GM12878 (cell line): ENCODE measurements at regions not wholly inside any gene's neighbourhood (a gene's known extent, or its start where the extent isn't known, plus 50 kb on each side); places are given as distances from the start of the nearest gene placed in this dataset.

Experiments used
- ATAC-seq: fragments of 200-7000 bp; cut with Tn5 transposase; 3 replicates; pipeline ENCODE4 v1.9.1; 2020; ENCODE audit warnings: mild to moderate bottlenecking, moderate library complexity
- BruUV-seq: library from RNA; stranded (reverse); fragments of 400-500 nt; replicated peaks from 2 replicates; lab custom pipeline; 2021; lab: Mats Ljungman, UMichigan
- CTCF ChIA-PET: fragments of 300-600 bp; sonication (Branson Sonifier 250); formaldehyde crosslinking; extraction: SDS; loops from one replicate; lab custom pipeline; 2021; ENCODE audit warnings: inconsistent platforms; lab: Yijun Ruan, JAX
- POLR2A ChIA-PET: fragments of 350-600 bp; formaldehyde crosslinking; extraction: SDS; loops from one replicate; lab custom pipeline; 2021; ENCODE audit warnings: inconsistent platforms; lab: Charles Lee
- RAD21 ChIA-PET: fragments of 300-600 bp; sonication (Branson Sonifier 250); formaldehyde crosslinking; loops from one replicate; lab custom pipeline; 2023; ENCODE audit warnings: antibody characterized with exemption; ENCODE audit not compliant: unreplicated experiment; lab: Charles Lee
- SMC1A ChIA-PET: fragments of 300-600 bp; sonication (Branson Sonifier 250); formaldehyde crosslinking; loops from one replicate; lab custom pipeline; 2023; ENCODE audit not compliant: unreplicated experiment, uncharacterized antibody; lab: Charles Lee
- DNase-seq: peaks from one replicate; pipeline ENCODE4 v3.0.0-alpha.2; 2011; ENCODE audit warnings: low read depth, low spot score
- FAIRE-seq: peaks from 3 replicates; lab custom pipeline; 2011; peaks lifted over from hg19 to GRCh38; lab: Jason Lieb, UNC
- H2AFZ ChIP-seq: 2 replicates; pipeline ENCODE4 v1.6.0; 2011; ENCODE audit warnings: low read depth, low read length, control low read depth; ENCODE audit not compliant: control insufficient read depth
- H3K27ac ChIP-seq: 2 replicates; pipeline ENCODE4 v1.5.1; 2011; ENCODE audit warnings: control low read depth; ENCODE audit not compliant: control insufficient read depth, insufficient read depth
- H3K27me3 ChIP-seq, 2 experiments: replicated peaks in 1 of 2; 2 replicates each; pipeline versions ENCODE4 v1.6.0 to v1.6.1; 2011; ENCODE audit warnings: low read length in 1 of 2; ENCODE audit not compliant: control insufficient read depth in 2 of 2, insufficient read depth in 2 of 2
- H3K36me3 ChIP-seq, 2 experiments: 2 replicates each; pipeline ENCODE4 v1.5.1; 2011; ENCODE audit warnings: low read length in 1 of 2; ENCODE audit not compliant: control insufficient read depth in 2 of 2, insufficient read depth in 2 of 2
- H3K4me1 ChIP-seq: 2 replicates; pipeline ENCODE4 v1.6.1; 2011; ENCODE audit warnings: mild to moderate bottlenecking, low read length, moderate library complexity, mixed read lengths; ENCODE audit not compliant: control insufficient read depth, insufficient read depth
- H3K4me2 ChIP-seq: 2 replicates; pipeline ENCODE4 v1.6.0; 2011; ENCODE audit warnings: control low read depth; ENCODE audit not compliant: control insufficient read depth, insufficient read depth
- H3K4me3 ChIP-seq: fragments of 200-600 bp; sonication (generic); 2 replicates; pipeline ENCODE4 v1.5.1; 2016
- H3K79me2 ChIP-seq: 2 replicates; pipeline ENCODE4 v1.6.0; 2011; ENCODE audit warnings: low read length; ENCODE audit not compliant: control insufficient read depth, insufficient read depth
- H3K9ac ChIP-seq: 2 replicates; pipeline ENCODE4 v1.8.0; 2011; ENCODE audit warnings: low read length, control low read depth, mixed read lengths; ENCODE audit not compliant: control insufficient read depth, insufficient read depth
- H3K9me3 ChIP-seq: replicated peaks from 3 replicates; pipeline ENCODE4 v1.5.1; 2011; ENCODE audit warnings: mild to moderate bottlenecking, low read length; ENCODE audit not compliant: control insufficient read depth, insufficient read depth
- H4K20me1 ChIP-seq: 2 replicates; pipeline ENCODE4 v1.6.0; 2011; ENCODE audit not compliant: control insufficient read depth, insufficient read depth
- JUNB ChIP-seq: IDR thresholded peaks from 2 replicates; pipeline ENCODE4 v1.6.1; 2016; ENCODE audit warnings: antibody characterized with exemption, mild to moderate bottlenecking
- NFYB ChIP-seq: IDR thresholded peaks from 2 replicates; pipeline ENCODE4 v1.6.1; 2011; ENCODE audit warnings: low read depth, mild to moderate bottlenecking, low read length, improper control_type of control experiment, moderate library complexity; ENCODE audit not compliant: insufficient read depth
- NR2F1 ChIP-seq: fragments of 450-650 bp; conservative IDR thresholded peaks from 2 replicates; pipeline ENCODE4 v1.6.1; 2017; ENCODE audit warnings: mild to moderate bottlenecking
- PAX8 ChIP-seq: fragments of 450-650 bp; IDR thresholded peaks from 2 replicates; pipeline ENCODE4 v1.6.1; 2017; ENCODE audit warnings: mild to moderate bottlenecking, moderate library complexity
- ZBTB11 ChIP-seq: fragments of 450-650 bp; formaldehyde crosslinking; IDR thresholded peaks from 2 replicates; pipeline ENCODE4 v1.5.0; 2022; ENCODE audit warnings: mild to moderate bottlenecking, missing genetic modification characterization
- WGBS: methylation state at CpG from one replicate; pipeline ENCODE4 v1.1.6; 2016; ENCODE audit warnings: low lambda C conversion rate; ENCODE audit not compliant: insufficient replicate concordance, insufficient coverage; ENCODE audit errors: missing lambda C conversion rate; 5-methylcytosine and 5-hydroxymethylcytosine counted together
- in situ Hi-C: fragments of 300-500 bp; cut with MboI; formaldehyde crosslinking; loops from 9 replicates; pipeline ENCODE4 v1.14.3; 2018; ENCODE audit warnings: mixed read lengths
- intact Hi-C: fragments of 100-400 bp; cut with micrococcal nuclease; formaldehyde crosslinking; loops from one replicate; pipeline ENCODE4 v1.14.2; 2022; ENCODE audit not compliant: unreplicated experiment
- TF ChIP-seq, protein P1 (sequence below): IDR thresholded peaks from 2 replicates; pipeline ENCODE4 v1.6.1; 2011; ENCODE audit warnings: low read depth, low read length, improper control_type of control experiment, borderline replicate concordance
- TF ChIP-seq, protein P2 (sequence below): fragments of 450-650 bp; IDR thresholded peaks from 2 replicates; pipeline ENCODE4 v1.6.1; 2017; ENCODE audit warnings: borderline replicate concordance

DNA sequence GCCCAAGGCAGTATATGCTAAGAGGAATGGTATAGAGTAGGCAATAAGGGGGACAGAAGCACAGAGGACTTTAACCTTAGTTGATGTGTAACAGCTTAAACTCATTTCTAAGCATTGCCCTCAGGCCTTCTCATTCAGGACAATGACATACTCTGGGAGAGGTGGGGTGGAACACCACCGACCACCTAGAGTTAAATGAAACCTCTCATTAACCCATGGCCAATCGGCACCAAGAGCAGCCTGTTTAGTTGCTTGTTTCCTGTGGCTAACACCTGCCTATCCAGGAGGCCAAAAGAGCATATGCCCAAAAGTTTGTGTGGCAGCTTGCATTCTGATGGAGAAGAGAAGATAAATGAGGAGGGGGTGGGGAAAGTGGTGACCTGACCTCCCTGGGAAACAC, 50.0 kb downstream of the PABIR2 start:
- Histone ChIP-seq H3K27ac (no peak overlapping the region), H3K79me2 (no peaks in the 10 kb centered on the region), H3K4me1 (0 out of 2 replicates have a peak, but pooled peaks cover 3% of the 10 kb centered on the region), H3K9me3 (no peaks in the 10 kb centered on the region), H3K36me3 (no peaks in the 10 kb centered on the region), H3K27me3 (no peaks in the 10 kb centered on the region), H4K20me1 (no peaks in the 10 kb centered on the region), H3K9ac (no peak overlapping the region), H2AFZ (no peak overlapping the region), H3K4me2 (no peak overlapping the region), H3K4me3 (no peak overlapping the region)
- in situ Hi-C loops, result no loop called here
- WGBS, result 34% methylated on average over 2 of the region's 2 CpGs
- no peak for FAIRE-seq
- RAD21 ChIA-PET, result interaction anchor here (1.1 kb wide), 1 partner anchor 10 kb away, joined by 3 read pairs; no protein-coding TSS in a partner anchor
- peak; percentile 65 for ATAC-seq
- TF ChIP-seq PAX8 (no peak), ZBTB11 (CRISPR knock-in tag) (no peak), NR2F1 (peak; percentile 43; the same call in 1 of the 2 replicates), NFYB (0 out of 2 replicates have a peak, but pooled peaks have one; percentile 12), JUNB (no peak)
- TF ChIP-seq, protein P1, sequence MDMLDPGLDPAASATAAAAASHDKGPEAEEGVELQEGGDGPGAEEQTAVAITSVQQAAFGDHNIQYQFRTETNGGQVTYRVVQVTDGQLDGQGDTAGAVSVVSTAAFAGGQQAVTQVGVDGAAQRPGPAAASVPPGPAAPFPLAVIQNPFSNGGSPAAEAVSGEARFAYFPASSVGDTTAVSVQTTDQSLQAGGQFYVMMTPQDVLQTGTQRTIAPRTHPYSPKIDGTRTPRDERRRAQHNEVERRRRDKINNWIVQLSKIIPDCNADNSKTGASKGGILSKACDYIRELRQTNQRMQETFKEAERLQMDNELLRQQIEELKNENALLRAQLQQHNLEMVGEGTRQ, result no peak
- TF ChIP-seq, protein P2, sequence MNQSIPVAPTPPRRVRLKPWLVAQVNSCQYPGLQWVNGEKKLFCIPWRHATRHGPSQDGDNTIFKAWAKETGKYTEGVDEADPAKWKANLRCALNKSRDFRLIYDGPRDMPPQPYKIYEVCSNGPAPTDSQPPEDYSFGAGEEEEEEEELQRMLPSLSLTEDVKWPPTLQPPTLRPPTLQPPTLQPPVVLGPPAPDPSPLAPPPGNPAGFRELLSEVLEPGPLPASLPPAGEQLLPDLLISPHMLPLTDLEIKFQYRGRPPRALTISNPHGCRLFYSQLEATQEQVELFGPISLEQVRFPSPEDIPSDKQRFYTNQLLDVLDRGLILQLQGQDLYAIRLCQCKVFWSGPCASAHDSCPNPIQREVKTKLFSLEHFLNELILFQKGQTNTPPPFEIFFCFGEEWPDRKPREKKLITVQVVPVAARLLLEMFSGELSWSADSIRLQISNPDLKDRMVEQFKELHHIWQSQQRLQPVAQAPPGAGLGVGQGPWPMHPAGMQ, result no peak
- SMC1A ChIA-PET, result interaction anchor here (1.0 kb wide), 1 partner anchor 17 kb away, joined by 3 read pairs; no protein-coding TSS in a partner anchor
- POLR2A ChIA-PET, result interaction anchor here (0.8 kb wide), 1 partner anchor 16 kb away, joined by 3 read pairs; no protein-coding TSS in a partner anchor
- BruUV-seq, result no TSS peak
- intact Hi-C loops, result no loop called here
- CTCF ChIA-PET, result interaction anchor here (0.8 to 0.9 kb wide), 2 partner anchors 10 to 17 kb away, joined by 3 read pairs; no protein-coding TSS in a partner anchor
- DNase-seq, result no peak
